H1 (cell line): ENCODE measurements at regions not wholly inside any gene's neighbourhood (a gene's known extent, or its start where the extent isn't known, plus 50 kb on each side); places are given as distances from the start of the nearest gene placed in this dataset.
A peak's percentile ranks its signal among the peaks of the same experiment; 100 is the strongest.

Experiments used
- CTCF ChIA-PET: fragments of 300-600 bp; sonication (Branson Sonifier 250); formaldehyde crosslinking; loops from one replicate; lab custom pipeline; 2021; ENCODE audit not compliant: partially characterized antibody; lab: Charles Lee
- POLR2A ChIA-PET: fragments of 300-600 bp; sonication (Branson Sonifier 250); formaldehyde crosslinking; loops from one replicate; lab custom pipeline; 2021; ENCODE audit warnings: inconsistent platforms; ENCODE audit not compliant: partially characterized antibody; lab: Charles Lee
- DNase-seq, 2 experiments: peaks; one replicate each; pipeline versions ENCODE4 v3.0.0 to v3.0.0-alpha.2; 2010 to 2022; ENCODE audit warnings: low spot score in 2 of 2, low read depth in 1 of 2, mixed read lengths in 1 of 2
- FAIRE-seq: peaks from 2 replicates; lab custom pipeline; 2011; peaks lifted over from hg19 to GRCh38; lab: Jason Lieb, UNC
- H2AFZ ChIP-seq: 2 replicates; pipeline ENCODE4 v1.8.1; 2012; ENCODE audit warnings: low read length, inconsistent platforms
- H2AK5ac ChIP-seq: 2 replicates; pipeline ENCODE4 v1.6.1; 2013; ENCODE audit warnings: low read depth, low read length
- H2BK120ac ChIP-seq: replicated peaks from 2 replicates; pipeline ENCODE3; 2013; ENCODE audit warnings: low read depth, low read length, inconsistent platforms
- H2BK12ac ChIP-seq: 2 replicates; pipeline ENCODE4 v1.6.1; 2013; ENCODE audit warnings: low read depth, low read length
- H2BK15ac ChIP-seq: 2 replicates; pipeline ENCODE4 v1.6.1; 2013; ENCODE audit warnings: low read length
- H2BK20ac ChIP-seq: 2 replicates; pipeline ENCODE4 v1.6.1; 2013; ENCODE audit warnings: low read length
- H2BK5ac ChIP-seq: 2 replicates; pipeline ENCODE4 v1.6.1; 2013; ENCODE audit warnings: low read depth, low read length
- H3K14ac ChIP-seq: 2 replicates; pipeline ENCODE4 v1.6.1; 2013; ENCODE audit warnings: inconsistent platforms; ENCODE audit not compliant: insufficient read length
- H3K18ac ChIP-seq: 2 replicates; pipeline ENCODE4 v1.6.1; 2013; ENCODE audit warnings: low read length; ENCODE audit errors: extremely low read depth
- H3K23ac ChIP-seq: 2 replicates; pipeline ENCODE4 v1.6.1; 2013; ENCODE audit warnings: inconsistent platforms; ENCODE audit not compliant: insufficient read length
- H3K23me2 ChIP-seq: 2 replicates; pipeline ENCODE4 v1.6.1; 2013; ENCODE audit warnings: low read depth, low read length
- H3K27ac ChIP-seq: 2 replicates; pipeline ENCODE4 v1.6.1; 2011; ENCODE audit warnings: low read depth, low read length, inconsistent platforms
- H3K27me3 ChIP-seq, 4 experiments: replicated peaks in 1 of 4; 1 replicate in 1 of 4; 2 replicates in 3 of 4; pipeline versions ENCODE4 v1.6.1 to v1.8.1; 2011 to 2013; ENCODE audit warnings: low read length in 3 of 4, mild to moderate bottlenecking in 3 of 4, inconsistent platforms in 2 of 4, mixed read lengths in 2 of 4, moderate library complexity in 1 of 4; ENCODE audit not compliant: control insufficient read depth in 3 of 4, insufficient read depth in 3 of 4; ENCODE audit errors: extremely low read depth in 1 of 4
- H3K36me3 ChIP-seq, 4 experiments: 2 replicates each; pipeline versions ENCODE4 v1.6.1 to v1.8.1; 2011 to 2013; ENCODE audit warnings: mild to moderate bottlenecking in 4 of 4, low read length in 3 of 4, moderate library complexity in 2 of 4, control low read depth in 1 of 4, inconsistent platforms in 1 of 4; ENCODE audit not compliant: insufficient read depth in 4 of 4, control insufficient read depth in 2 of 4
- H3K4ac ChIP-seq: replicated peaks from 2 replicates; pipeline ENCODE3; 2013; ENCODE audit warnings: low read length, low read depth, mixed read lengths, inconsistent platforms; ENCODE audit not compliant: insufficient read length
- H3K4me1 ChIP-seq, 4 experiments: replicated peaks in 1 of 4; 1 replicate in 1 of 4; 2 replicates in 3 of 4; pipeline versions ENCODE4 v1.6.1 to v1.8.1; 2011 to 2013; ENCODE audit warnings: low read length in 3 of 4, inconsistent platforms in 2 of 4, mixed read lengths in 1 of 4; ENCODE audit not compliant: insufficient read depth in 4 of 4, control insufficient read depth in 3 of 4
- H3K4me2 ChIP-seq, 2 experiments: 2 replicates each; pipeline versions ENCODE4 v1.6.1 to v1.8.1; 2011 to 2013; ENCODE audit warnings: low read depth in 2 of 2, low read length in 2 of 2, control low read depth in 1 of 2, inconsistent platforms in 1 of 2, mild to moderate bottlenecking in 1 of 2; ENCODE audit not compliant: insufficient read depth in 1 of 2
- H3K4me3 ChIP-seq, 4 experiments: fragments of 200-600, 300-600 bp in 1 of 4; sonication (generic), shearing (Covaris generic), sonication (Bioruptor Twin) in 1 of 4; 2 replicates each; pipeline versions ENCODE4 v1.5.1 to v1.8.1; 2011 to 2016; ENCODE audit warnings: low read length in 4 of 4, low read depth in 3 of 4, control low read depth in 2 of 4, inconsistent platforms in 2 of 4, mild to moderate bottlenecking in 2 of 4, mixed read lengths in 1 of 4, moderate library complexity in 1 of 4; ENCODE audit not compliant: insufficient read depth in 2 of 4; ENCODE audit errors: extremely low read depth in 1 of 4
- H3K56ac ChIP-seq: replicated peaks from 2 replicates; pipeline ENCODE3; 2013; ENCODE audit warnings: low read depth, mild to moderate bottlenecking, mixed read lengths, low read length, inconsistent platforms; ENCODE audit not compliant: insufficient read length
- H3K79me1 ChIP-seq: 2 replicates; pipeline ENCODE4 v1.6.1; 2013; ENCODE audit warnings: low read depth, low read length, control low read depth
- H3K79me2 ChIP-seq, 2 experiments: 2 replicates each; pipeline versions ENCODE4 v1.6.1 to v1.8.1; 2012 to 2013; ENCODE audit warnings: low read length in 2 of 2, mild to moderate bottlenecking in 2 of 2, inconsistent platforms in 1 of 2; ENCODE audit not compliant: insufficient read depth in 2 of 2, control insufficient read depth in 1 of 2
- H3K9ac ChIP-seq, 4 experiments: replicated peaks in 1 of 4; 1 replicate in 1 of 4; 2 replicates in 3 of 4; pipeline versions ENCODE4 v1.6.1 to v1.8.1; 2011 to 2013; ENCODE audit warnings: low read depth in 3 of 4, low read length in 3 of 4, control low read depth in 2 of 4, mild to moderate bottlenecking in 2 of 4, moderate library complexity in 2 of 4, inconsistent platforms in 1 of 4; ENCODE audit errors: extremely low read depth in 1 of 4
- H3K9me3 ChIP-seq, 2 experiments: 2 replicates each; pipeline versions ENCODE4 v1.6.1 to v1.8.1; 2012 to 2013; ENCODE audit warnings: mild to moderate bottlenecking in 2 of 2, moderate library complexity in 2 of 2, control low read depth in 1 of 2, inconsistent platforms in 1 of 2, low read depth in 1 of 2, low read length in 1 of 2, mixed read lengths in 1 of 2; ENCODE audit not compliant: insufficient read depth in 2 of 2
- H4K20me1 ChIP-seq, 2 experiments: replicated peaks in 1 of 2; 2 replicates each; pipeline versions ENCODE3 to v1.8.1; 2011 to 2013; ENCODE audit warnings: inconsistent platforms in 2 of 2, low read length in 2 of 2, mild to moderate bottlenecking in 1 of 2; ENCODE audit not compliant: insufficient read depth in 2 of 2, control insufficient read depth in 1 of 2
- H4K5ac ChIP-seq: 2 replicates; pipeline ENCODE4 v1.6.1; 2013; ENCODE audit warnings: low read length, low read depth, mixed read lengths, inconsistent platforms; ENCODE audit not compliant: insufficient read length
- H4K8ac ChIP-seq: 2 replicates; pipeline ENCODE4 v1.8.0; 2013; ENCODE audit warnings: mild to moderate bottlenecking, moderate library complexity, low read length, inconsistent platforms; ENCODE audit not compliant: insufficient read depth; ENCODE audit errors: extremely low read depth
- H4K91ac ChIP-seq: replicated peaks from 2 replicates; pipeline ENCODE3; 2013; ENCODE audit warnings: low read length, mixed read lengths, inconsistent platforms; ENCODE audit not compliant: insufficient read length
- EGR1 ChIP-seq: IDR thresholded peaks from 2 replicates; pipeline ENCODE4 v1.6.1; 2011; ENCODE audit warnings: low read depth, low read length, borderline replicate concordance
- HDAC2 ChIP-seq, 2 experiments: fragments of 300-600 bp in 1 of 2; sonication (generic) in 1 of 2; IDR thresholded peaks; 2 replicates each; pipeline ENCODE4 v1.6.1; 2011 to 2012; ENCODE audit warnings: low read depth in 2 of 2, low read length in 2 of 2, mild to moderate bottlenecking in 2 of 2, moderate library complexity in 2 of 2, borderline replicate concordance in 1 of 2, inconsistent platforms in 1 of 2
- JUND ChIP-seq: IDR thresholded peaks from 2 replicates; pipeline ENCODE4 v1.6.1; 2011; ENCODE audit warnings: mild to moderate bottlenecking, improper control_type of control experiment, low read length
- POLR2A ChIP-seq, 2 experiments: IDR thresholded peaks; 1 replicate in 1 of 2; 2 replicates in 1 of 2; pipeline ENCODE4 v1.6.1; 2011; ENCODE audit warnings: low read depth in 2 of 2, low read length in 2 of 2, mild to moderate bottlenecking in 2 of 2; ENCODE audit errors: control extremely low read depth in 1 of 2
- RAD21 ChIP-seq, 2 experiments: IDR thresholded peaks in 1 of 2; conservative IDR thresholded peaks in 1 of 2; 2 replicates each; pipeline ENCODE4 v1.6.1; 2011; ENCODE audit warnings: low read depth in 2 of 2, low read length in 2 of 2, improper control_type of control experiment in 1 of 2, inconsistent platforms in 1 of 2, mild to moderate bottlenecking in 1 of 2, moderate library complexity in 1 of 2
- RFX5 ChIP-seq: IDR thresholded peaks from 2 replicates; pipeline ENCODE4 v1.6.1; 2011; ENCODE audit warnings: low read depth, low read length, improper control_type of control experiment, borderline replicate concordance
- TAF1 ChIP-seq: IDR thresholded peaks from 2 replicates; pipeline ENCODE4 v1.6.1; 2011; ENCODE audit warnings: mild to moderate bottlenecking, low read depth, low read length
- USF2 ChIP-seq: IDR thresholded peaks from 2 replicates; pipeline ENCODE4 v1.6.1; 2011; ENCODE audit warnings: low read length, improper control_type of control experiment
- WGBS, 2 experiments: shearing (Covaris generic) in 1 of 2; methylation state at CpG; one replicate each; pipeline versions ENCODE4 v1.1.6 to v1.1.7; 2013 to 2015; ENCODE audit warnings: low lambda C conversion rate in 2 of 2, mixed read lengths in 2 of 2, inconsistent platforms in 1 of 2, low coverage in 1 of 2, missing lambda C conversion rate in 1 of 2; ENCODE audit not compliant: insufficient replicate concordance in 2 of 2, insufficient coverage in 1 of 2, insufficient read length in 1 of 2; ENCODE audit errors: extremely low coverage in 1 of 2, missing lambda C conversion rate in 1 of 2; 5-methylcytosine and 5-hydroxymethylcytosine counted together
- TF ChIP-seq, protein P1 (sequence below), 3 experiments: IDR thresholded peaks; 1 replicate in 2 of 3; 2 replicates in 1 of 3; pipeline versions ENCODE4 v1.5.1 to v1.6.1; 2011; ENCODE audit warnings: low read length in 3 of 3, mild to moderate bottlenecking in 3 of 3, inconsistent platforms in 2 of 3, low read depth in 1 of 3, moderate library complexity in 1 of 3; ENCODE audit not compliant: insufficient read depth in 1 of 3; ENCODE audit errors: control extremely low read depth in 1 of 3

- no peaks in the 10 kb centered on the region for H3K79me2 ChIP-seq
- no peak overlapping the region for H4K8ac ChIP-seq
- ChIA-PET POLR2A (interaction anchor here (1.2 to 4.5 kb wide), 4 partner anchors 16 to 298 kb away, joined by 3 to 26 read pairs (median 6); no protein-coding TSS in a partner anchor), CTCF (interaction anchor here (0.7 to 6.3 kb wide), 8 partner anchors 17 to 160 kb away, joined by 3 to 40 read pairs (median 6); no protein-coding TSS in a partner anchor)
- no peaks in the 10 kb centered on the region for H3K36me3 ChIP-seq
- 89% methylated on average over 4 of the region's 4 CpGs; no CpG with 5 or more reads in 1 of the 2 experiments for WGBS, 2 experiments
- no peak overlapping the region for H3K9ac ChIP-seq
- H2BK5ac ChIP-seq = no peak overlapping the region
- peaks cover 13% of the 10 kb centered on the region; the same call in 1 of the 2 replicates for H3K23me2 ChIP-seq
- H3K4me2 ChIP-seq = peak overlapping the region in 1 of 2 experiments; percentile 86; a peak in 1 of 4 replicates
- H4K20me1 ChIP-seq = no peaks in the 10 kb centered on the region
- peaks cover 4 to 12% (median 8%) of the 10 kb centered on the region in 4 experiments; a peak in 6 of 7 replicates for H3K4me1 ChIP-seq
- no peak overlapping the region for H3K14ac ChIP-seq
- H3K4me3 ChIP-seq = no peak overlapping the region
- no peak overlapping the region for H3K27ac ChIP-seq
- peak overlapping the region; percentile 30 for H2AK5ac ChIP-seq
- H3K9me3 ChIP-seq = no peaks in the 10 kb centered on the region
- no peaks in the 10 kb centered on the region for H3K79me1 ChIP-seq
- no peak overlapping the region for H3K23ac ChIP-seq
- H3K4ac ChIP-seq = no peak overlapping the region
- H3K18ac ChIP-seq = no peak overlapping the region; the same call in none of the 2 replicates
- no peak overlapping the region for H2BK120ac ChIP-seq
- no peak overlapping the region for H4K91ac ChIP-seq
- DNase-seq = no peak
- H2BK15ac ChIP-seq = peak overlapping the region; percentile 76; the same call in 1 of the 2 replicates
- H3K27me3 ChIP-seq = peaks cover 9 to 21% (median 19%) of the 10 kb centered on the region in 4 experiments
- H2BK20ac ChIP-seq = peak overlapping the region; percentile 6; the same call in 1 of the 2 replicates
- H2BK12ac ChIP-seq = peak overlapping the region; percentile 5; the same call in 1 of the 2 replicates
- no peak overlapping the region for H3K56ac ChIP-seq
- no peak for FAIRE-seq
- no peak overlapping the region for H4K5ac ChIP-seq
- H2AFZ ChIP-seq = no peak overlapping the region
- TF ChIP-seq POLR2A (IDR thresholded peaks at IDR 0.05; ENCODE audit: control extremely low read depth in 1 of 2, low read depth in 2 of 2, low read length in 2 of 2) (no peak), RFX5 (no peak), HDAC2 (IDR thresholded peaks at IDR 0.05; ENCODE audit: borderline replicate concordance in 1 of 2, low read depth in 2 of 2, low read length in 2 of 2) (no peak), USF2 (no peak), RAD21 (IDR thresholded peaks at IDR 0.05 in 1 of 2, conservative IDR thresholded peaks at IDR 0.05 in 1 of 2; ENCODE audit: low read depth in 2 of 2, low read length in 2 of 2) (no peak), JUND (no peak), EGR1 (no peak), TAF1 (no peak)
- TF ChIP-seq, protein P1, sequence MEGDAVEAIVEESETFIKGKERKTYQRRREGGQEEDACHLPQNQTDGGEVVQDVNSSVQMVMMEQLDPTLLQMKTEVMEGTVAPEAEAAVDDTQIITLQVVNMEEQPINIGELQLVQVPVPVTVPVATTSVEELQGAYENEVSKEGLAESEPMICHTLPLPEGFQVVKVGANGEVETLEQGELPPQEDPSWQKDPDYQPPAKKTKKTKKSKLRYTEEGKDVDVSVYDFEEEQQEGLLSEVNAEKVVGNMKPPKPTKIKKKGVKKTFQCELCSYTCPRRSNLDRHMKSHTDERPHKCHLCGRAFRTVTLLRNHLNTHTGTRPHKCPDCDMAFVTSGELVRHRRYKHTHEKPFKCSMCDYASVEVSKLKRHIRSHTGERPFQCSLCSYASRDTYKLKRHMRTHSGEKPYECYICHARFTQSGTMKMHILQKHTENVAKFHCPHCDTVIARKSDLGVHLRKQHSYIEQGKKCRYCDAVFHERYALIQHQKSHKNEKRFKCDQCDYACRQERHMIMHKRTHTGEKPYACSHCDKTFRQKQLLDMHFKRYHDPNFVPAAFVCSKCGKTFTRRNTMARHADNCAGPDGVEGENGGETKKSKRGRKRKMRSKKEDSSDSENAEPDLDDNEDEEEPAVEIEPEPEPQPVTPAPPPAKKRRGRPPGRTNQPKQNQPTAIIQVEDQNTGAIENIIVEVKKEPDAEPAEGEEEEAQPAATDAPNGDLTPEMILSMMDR (IDR thresholded peaks at IDR 0.05; ENCODE audit: control extremely low read depth in 1 of 3, insufficient read depth in 1 of 3, low read depth in 1 of 3, low read length in 3 of 3) = no peak
These were observed 90.7 kb upstream of the SIRPA start for GRCh38 chr20:1804554-1804956.
